ENCODE measurements at regions not wholly inside any gene's neighbourhood (a gene's known extent, or its start where the extent isn't known, plus 50 kb on each side); places are given as distances from the start of the nearest gene placed in this dataset.

- TF ChIP-seq POLR2AphosphoS5 (IDR thresholded peaks at IDR 0.05), result no peak
- no peak for TF ChIP-seq CTCF (IDR thresholded peaks at IDR 0.05)
- TF ChIP-seq EP300 (IDR thresholded peaks at IDR 0.05), result no peak
Measured at GRCh38 chr21:32172106-32172505, 106.7 kb downstream of the MIS18A start.

Data from upper lobe of left lung (tissue), 4 donors.